ENCODE measurements at regions not wholly inside any gene's neighbourhood (a gene's known extent, or its start where the extent isn't known, plus 50 kb on each side); places are given as distances from the start of the nearest gene placed in this dataset.

- no peak for DNase-seq (ENCODE audit: low read depth in 2 of 2)
Observed at GRCh38 chr1:101698681-101699080, 298.0 kb downstream of the OLFM3 start.

DNA sequence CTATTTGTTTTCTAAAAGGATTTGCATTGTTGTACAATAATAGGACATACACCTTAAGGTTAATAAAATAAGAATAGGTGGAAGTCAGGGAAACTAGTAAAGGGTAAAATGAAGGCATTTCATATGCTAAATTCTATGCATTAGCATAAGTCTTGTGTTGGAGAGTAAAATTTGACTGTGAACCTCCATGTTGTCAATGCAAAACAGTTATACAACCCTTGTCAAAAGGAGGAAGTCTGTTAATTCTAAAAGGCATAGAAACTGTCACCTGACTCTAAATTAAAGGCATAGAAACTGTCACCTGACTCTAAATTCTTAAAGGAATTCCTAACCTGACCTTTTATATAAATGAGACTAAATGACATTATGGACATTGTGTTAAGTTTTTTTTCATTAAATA, 291.8 kb downstream of the OLFM3 start:
- no peak for DNase-seq (ENCODE audit: low read depth in 2 of 2)

DNA sequence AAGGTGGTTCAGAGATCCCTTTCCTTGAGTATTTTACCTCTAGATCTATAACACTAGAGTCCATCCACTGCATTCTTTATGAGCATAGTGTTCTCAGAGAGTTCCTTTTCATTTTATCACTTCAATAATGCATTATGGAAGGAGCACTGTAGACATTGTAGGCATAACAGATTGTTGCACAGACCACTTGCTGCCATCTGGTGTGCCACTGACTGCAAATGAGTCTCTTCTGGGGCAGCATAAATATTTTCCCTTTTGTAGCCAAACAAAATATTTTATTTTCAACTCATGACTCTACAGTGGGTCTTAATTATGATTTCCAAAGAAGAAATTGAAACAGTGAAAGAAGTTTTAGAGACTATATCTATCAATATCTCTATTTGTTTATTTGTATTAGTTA, 290.4 kb downstream of the OLFM3 start:
- no peak for DNase-seq (ENCODE audit: low read depth in 2 of 2)

- no peak for DNase-seq (ENCODE audit: low read depth in 2 of 2)
Observed at GRCh38 chr1:101709721-101710120, 287.0 kb downstream of the OLFM3 start.

DNA sequence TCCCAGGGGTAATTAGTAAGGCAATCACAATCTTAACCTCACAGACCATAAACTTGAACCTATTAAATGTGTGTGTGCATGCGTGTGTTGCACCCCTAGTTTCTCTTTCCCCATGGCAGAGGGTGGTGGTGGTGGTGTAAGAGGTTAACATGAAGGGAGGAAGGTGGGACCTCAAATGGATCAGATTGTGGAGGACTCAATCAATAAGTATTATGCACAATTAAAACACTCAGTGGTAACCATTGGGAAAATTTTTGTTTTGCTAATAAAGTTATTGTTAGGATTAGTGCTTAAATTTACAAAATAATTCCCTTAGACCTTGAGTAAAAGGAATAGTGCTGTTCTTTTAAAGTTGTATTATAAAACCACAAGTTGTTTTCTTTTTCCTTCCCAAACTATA, 283.0 kb downstream of the OLFM3 start:
- DNase-seq (ENCODE audit: low read depth in 2 of 2), result no peak

DNA sequence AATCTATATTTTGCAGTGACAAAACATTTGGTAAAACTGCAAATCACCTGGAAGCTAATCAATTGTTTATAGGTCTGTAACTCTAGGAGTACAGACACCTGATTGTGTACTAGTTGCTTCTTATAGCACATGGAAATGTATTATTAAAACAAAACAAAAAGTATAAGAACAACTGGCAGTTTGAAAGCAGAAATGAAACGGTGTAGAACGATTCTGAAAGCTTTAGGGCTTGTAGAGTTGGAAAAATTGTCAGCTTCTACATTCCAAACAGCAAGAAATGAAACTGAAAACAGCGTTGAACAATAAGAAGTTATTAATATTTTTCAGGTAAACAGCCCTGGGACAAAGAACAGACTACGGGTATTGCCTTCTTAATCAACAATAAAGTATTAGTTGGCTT, 273.3 kb downstream of the OLFM3 start:
- DNase-seq (ENCODE audit: low read depth in 2 of 2), result no peak

- no peak for DNase-seq (ENCODE audit: low read depth in 2 of 2)
Observed at GRCh38 chr1:101728029-101728428, 268.7 kb downstream of the OLFM3 start.

DNA sequence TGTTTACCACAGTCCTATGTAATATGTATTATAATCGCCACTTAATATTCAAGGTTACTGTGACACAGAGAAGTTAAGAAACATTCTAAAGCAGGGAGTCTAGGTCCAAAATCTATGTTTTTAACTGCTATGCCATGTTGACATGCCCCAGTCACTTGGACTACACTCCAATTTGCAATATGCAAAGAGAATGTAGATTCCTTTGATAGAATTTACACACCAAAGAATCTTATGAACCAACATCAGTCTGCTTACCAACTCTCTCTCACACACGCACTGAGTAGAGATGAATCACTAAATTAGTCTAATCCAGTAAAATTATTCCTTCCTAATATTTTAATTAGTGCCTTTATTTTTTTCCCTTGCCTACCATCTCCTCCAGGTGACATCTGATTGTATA, 266.2 kb downstream of the OLFM3 start:
- DNase-seq (ENCODE audit: low read depth in 2 of 2), result no peak

- DNase-seq (ENCODE audit: low read depth in 2 of 2), result no peak
Observed at GRCh38 chr1:101732261-101732660, 264.5 kb downstream of the OLFM3 start.

DNA sequence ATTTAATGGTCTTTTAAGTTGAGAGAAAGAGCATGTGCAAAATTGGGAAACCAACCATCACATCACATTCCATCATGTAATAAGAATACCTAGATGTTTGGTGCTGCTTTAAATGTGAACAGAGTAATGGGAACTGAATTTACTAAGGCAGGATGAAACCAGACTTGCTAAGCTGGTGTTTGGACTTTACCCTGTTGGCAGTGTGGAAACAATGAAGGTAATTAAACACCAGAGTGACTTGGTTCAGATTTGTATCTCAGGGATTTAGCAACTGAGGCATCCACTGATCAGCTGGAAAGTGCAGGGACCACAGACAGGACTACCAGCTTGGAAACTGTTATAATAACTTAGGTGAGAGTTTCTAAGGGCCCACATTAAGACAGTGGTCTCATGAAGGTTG, 263.4 kb downstream of the OLFM3 start:
- no peak for DNase-seq (ENCODE audit: low read depth in 2 of 2)

GRCh38 chr1:101738475-101738874, 258.3 kb downstream of the OLFM3 start:
- no peak for DNase-seq (ENCODE audit: low read depth in 2 of 2)

DNA sequence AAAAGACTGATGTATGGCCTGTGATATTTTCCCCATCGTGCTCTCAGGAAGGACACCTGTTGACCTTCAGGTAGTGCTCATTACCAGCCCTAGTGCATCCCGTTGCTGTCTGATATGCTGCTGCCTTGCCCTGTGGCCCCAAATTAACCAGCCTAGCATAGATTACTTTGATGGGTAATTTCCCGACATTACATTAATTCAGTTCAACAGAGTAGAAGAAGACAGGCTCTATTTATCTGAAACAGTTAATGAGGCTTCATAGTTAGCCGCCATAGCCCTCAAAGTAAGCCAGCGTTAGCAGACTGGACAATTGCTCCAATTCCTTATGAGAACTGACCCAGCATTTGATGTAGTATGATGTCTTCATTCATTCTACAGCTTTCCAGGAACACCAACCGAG, 257.6 kb downstream of the OLFM3 start:
- no peak for DNase-seq (ENCODE audit: low read depth in 2 of 2)

- DNase-seq (ENCODE audit: low read depth in 2 of 2), result no peak
Observed at GRCh38 chr1:101739826-101740330, 256.8 kb downstream of the OLFM3 start.

DNA sequence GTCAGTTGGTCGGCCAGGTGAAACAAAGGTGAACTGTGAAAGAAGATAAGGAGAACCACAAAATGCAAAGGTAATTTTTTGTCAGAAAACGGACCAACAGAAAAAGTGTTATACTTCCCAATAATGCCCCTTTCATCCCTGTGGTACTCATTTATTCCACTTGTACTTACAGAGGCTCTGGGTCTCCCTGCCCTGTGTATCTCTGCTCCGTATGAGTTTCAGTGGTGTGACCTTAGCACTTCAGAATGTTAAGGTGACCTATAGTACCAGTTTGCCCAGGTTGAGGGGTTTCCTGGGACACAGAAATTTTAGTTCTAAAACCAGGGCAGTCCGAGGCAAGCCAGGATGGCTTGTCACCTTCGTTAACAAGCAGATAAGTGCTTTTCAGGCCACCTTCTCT, 254.8 kb downstream of the OLFM3 start:
- no peak for DNase-seq (ENCODE audit: low read depth in 2 of 2)

DNA sequence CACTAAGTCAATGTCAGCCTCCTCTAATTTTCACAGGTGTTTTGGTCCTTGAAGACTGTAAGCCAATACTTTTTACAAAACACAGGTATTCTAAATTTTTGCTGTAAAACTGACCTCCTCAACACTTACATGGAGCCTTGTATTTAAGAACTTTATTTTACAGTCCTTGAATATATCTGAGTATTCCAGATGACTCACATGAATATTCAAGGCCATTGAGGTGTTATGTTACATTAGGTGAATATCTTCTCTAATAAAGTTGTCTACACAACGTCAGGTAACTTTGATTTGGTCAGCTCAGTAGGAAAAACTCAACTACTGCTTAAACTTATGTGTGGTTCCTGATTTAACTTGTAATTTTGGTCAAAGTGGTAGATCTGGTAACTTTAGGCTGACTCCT, 254.2 kb downstream of the OLFM3 start:
- no peak for DNase-seq (ENCODE audit: low read depth in 2 of 2)

DNA sequence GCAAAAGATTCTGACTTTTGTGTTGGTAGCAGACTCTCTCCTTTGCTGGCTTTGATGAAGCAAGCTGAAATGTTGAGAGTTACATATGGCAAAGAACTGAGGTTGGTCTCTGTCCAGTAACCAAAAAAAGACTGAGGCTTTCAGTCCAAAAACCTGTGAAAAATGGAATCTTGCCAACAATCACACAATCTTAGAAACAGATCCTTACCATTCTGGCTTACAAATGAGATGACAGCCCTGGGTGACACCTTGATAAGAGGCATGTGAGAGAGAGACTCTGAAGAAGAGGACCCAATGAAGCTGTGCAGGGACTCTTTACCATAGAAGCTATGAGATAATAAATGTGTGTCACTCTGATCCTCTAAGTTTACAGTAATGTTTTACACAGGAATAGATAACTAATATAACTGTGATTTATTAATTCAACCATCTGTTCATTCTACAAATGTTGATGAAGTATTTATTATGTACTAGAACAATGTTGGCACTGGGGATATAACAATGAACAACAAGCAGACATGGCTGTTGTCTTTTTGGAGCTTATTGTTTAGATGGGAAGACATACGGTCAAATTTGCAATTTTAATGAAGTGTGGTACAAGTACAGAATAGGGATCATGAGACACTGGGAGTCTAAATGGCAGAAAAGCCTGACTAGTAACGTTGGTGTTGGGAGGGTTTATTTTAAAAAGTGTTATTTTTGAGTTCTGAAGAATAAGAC, 251.0 kb downstream of the OLFM3 start:
- no peak for DNase-seq (ENCODE audit: low read depth in 2 of 2)

DNA sequence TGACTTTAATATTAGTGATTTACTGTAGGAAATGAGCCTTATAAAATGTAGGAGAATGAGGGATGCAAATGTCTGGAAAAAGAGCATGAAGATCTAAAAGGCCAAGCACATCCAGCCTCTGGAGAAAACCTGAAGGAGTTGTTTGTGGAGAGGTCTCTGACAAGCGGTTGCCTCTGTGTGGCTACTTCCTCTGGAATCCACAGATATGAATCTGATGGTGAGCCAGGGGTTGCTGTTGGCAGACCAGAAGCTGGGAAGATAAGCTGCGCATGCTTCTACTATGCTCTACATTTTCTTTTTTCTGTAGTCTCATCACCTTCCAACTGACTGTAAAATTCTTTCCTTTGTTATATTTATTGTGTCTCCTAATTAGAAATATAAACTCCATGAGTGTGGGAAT, 248.6 kb downstream of the OLFM3 start:
- DNase-seq (ENCODE audit: low read depth in 2 of 2), result no peak
